Astrocyte (in vitro differentiated cells and primary cell): ENCODE measurements at regions not wholly inside any gene's neighbourhood (a gene's known extent, or its start where the extent isn't known, plus 50 kb on each side); places are given as distances from the start of the nearest gene placed in this dataset.

Source experiments
- DNase-seq: peaks from one replicate; pipeline ENCODE4 v3.0.0-alpha.2; 2010; ENCODE audit warnings: low read depth
- FAIRE-seq: peaks from 2 replicates; lab custom pipeline; 2011; peaks lifted over from hg19 to GRCh38; lab: Jason Lieb, UNC
- H2AFZ ChIP-seq: 2 replicates; pipeline ENCODE4 v1.6.0; 2012; ENCODE audit warnings: low read depth, low read length, inconsistent platforms
- H3K27ac ChIP-seq: 2 replicates; pipeline ENCODE4 v1.5.1; 2011; ENCODE audit warnings: low read depth, low read length, inconsistent platforms
- H3K27me3 ChIP-seq: 2 replicates; pipeline ENCODE4 v1.6.0; 2011; ENCODE audit warnings: low read length, inconsistent platforms; ENCODE audit not compliant: insufficient read depth
- H3K36me3 ChIP-seq: 2 replicates; pipeline ENCODE4 v1.5.1; 2011; ENCODE audit warnings: low read length, inconsistent platforms; ENCODE audit not compliant: insufficient read depth
- H3K4me1 ChIP-seq: 2 replicates; pipeline ENCODE4 v1.5.1; 2011; ENCODE audit warnings: low read length, inconsistent platforms; ENCODE audit not compliant: insufficient read depth
- H3K4me2 ChIP-seq: 2 replicates; pipeline ENCODE4 v1.6.0; 2012; ENCODE audit warnings: low read length, inconsistent platforms
- H3K4me3 ChIP-seq: 2 replicates; pipeline ENCODE4 v1.5.1; 2011; ENCODE audit warnings: low read depth, mild to moderate bottlenecking, low read length, inconsistent platforms; ENCODE audit not compliant: insufficient read depth
- H3K79me2 ChIP-seq: 2 replicates; pipeline ENCODE4 v1.6.0; 2012; ENCODE audit warnings: mild to moderate bottlenecking, low read length, inconsistent platforms; ENCODE audit not compliant: insufficient read depth
- H3K9ac ChIP-seq: 2 replicates; pipeline ENCODE4 v1.6.0; 2012; ENCODE audit warnings: mild to moderate bottlenecking, low read length, inconsistent platforms
- H3K9me3 ChIP-seq: 2 replicates; pipeline ENCODE4 v1.5.1; 2012; ENCODE audit warnings: low read depth, mild to moderate bottlenecking, low read length, inconsistent platforms; ENCODE audit not compliant: insufficient read depth
- H4K20me1 ChIP-seq: 2 replicates; pipeline ENCODE4 v1.6.0; 2012; ENCODE audit warnings: low read length, inconsistent platforms; ENCODE audit not compliant: insufficient read depth
- H3K27ac Mint-ChIP-seq: one replicate; pipeline ENCODE4 v1.8.0; 2021; ENCODE audit warnings: mild to moderate bottlenecking, mixed read lengths; ENCODE audit not compliant: unreplicated experiment
- H3K27me3 Mint-ChIP-seq: one replicate; pipeline ENCODE4 v1.8.0; 2021; ENCODE audit warnings: low read depth, mixed read lengths; ENCODE audit not compliant: unreplicated experiment
- H3K36me3 Mint-ChIP-seq: one replicate; pipeline ENCODE4 v1.8.0; 2021; ENCODE audit warnings: low read depth, mixed read lengths; ENCODE audit not compliant: unreplicated experiment
- H3K4me1 Mint-ChIP-seq: one replicate; pipeline ENCODE4 v1.8.0; 2021; ENCODE audit warnings: low read depth, mixed read lengths; ENCODE audit not compliant: unreplicated experiment
- H3K4me3 Mint-ChIP-seq: one replicate; pipeline ENCODE4 v1.8.0; 2021; ENCODE audit warnings: mild to moderate bottlenecking, moderate library complexity, mixed read lengths; ENCODE audit not compliant: unreplicated experiment
- H3K9me3 Mint-ChIP-seq: one replicate; pipeline ENCODE4 v1.8.0; 2021; ENCODE audit warnings: mild to moderate bottlenecking, mixed read lengths; ENCODE audit not compliant: unreplicated experiment
- EZH2 ChIP-seq: IDR thresholded peaks from 2 replicates; pipeline ENCODE4 v1.6.1; 2012; ENCODE audit warnings: mild to moderate bottlenecking, low read length, inconsistent platforms; ENCODE audit not compliant: insufficient read depth
- TF ChIP-seq, protein P1 (sequence below): IDR thresholded peaks from 2 replicates; pipeline ENCODE4 v1.5.1; 2011; ENCODE audit warnings: low read depth, mild to moderate bottlenecking, inconsistent platforms, low read length, moderate library complexity; ENCODE audit not compliant: insufficient read depth

DNA sequence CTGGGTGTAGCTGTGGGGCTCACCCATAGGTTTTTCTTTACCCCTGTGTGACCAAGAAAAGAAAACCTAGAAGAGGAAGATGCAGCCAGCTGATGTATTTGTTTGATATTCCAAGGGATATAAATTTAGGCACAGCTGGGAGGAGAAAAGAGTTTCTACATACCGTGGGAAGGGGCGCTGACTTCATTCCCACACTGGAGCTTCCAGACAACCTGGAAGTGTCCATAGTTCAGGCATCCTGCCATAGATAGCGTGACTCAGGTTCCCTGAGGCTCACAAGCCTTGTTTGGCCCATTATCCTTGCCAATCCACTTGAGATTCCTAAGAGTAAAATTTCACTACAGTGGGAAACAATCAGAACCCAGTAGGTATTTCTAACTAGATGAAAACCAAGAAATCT, 371.7 kb upstream of the NRP1 start:
- H3K36me3 ChIP-seq = no peaks in the 10 kb centered on the region
- H2AFZ ChIP-seq = no peak overlapping the region
- DNase-seq (peak; percentile 95), FAIRE-seq (peak; percentile 92)
- peak overlapping the region; percentile 37 for H3K9ac ChIP-seq
- Mint-ChIP-seq H3K36me3 (no peaks in the 10 kb centered on the region), H3K27ac (no peak overlapping the region), H3K9me3 (no peaks in the 10 kb centered on the region), H3K4me3 (no peak overlapping the region), H3K27me3 (peaks cover 3% of the 10 kb centered on the region), H3K4me1 (peaks cover 19% of the 10 kb centered on the region)
- no peaks in the 10 kb centered on the region for H3K27me3 ChIP-seq
- H4K20me1 ChIP-seq = no peaks in the 10 kb centered on the region
- no peaks in the 10 kb centered on the region for H3K9me3 ChIP-seq
- H3K79me2 ChIP-seq = no peaks in the 10 kb centered on the region
- H3K4me2 ChIP-seq = peak overlapping the region; percentile 13
- no peak for TF ChIP-seq EZH2
- TF ChIP-seq, protein P1, sequence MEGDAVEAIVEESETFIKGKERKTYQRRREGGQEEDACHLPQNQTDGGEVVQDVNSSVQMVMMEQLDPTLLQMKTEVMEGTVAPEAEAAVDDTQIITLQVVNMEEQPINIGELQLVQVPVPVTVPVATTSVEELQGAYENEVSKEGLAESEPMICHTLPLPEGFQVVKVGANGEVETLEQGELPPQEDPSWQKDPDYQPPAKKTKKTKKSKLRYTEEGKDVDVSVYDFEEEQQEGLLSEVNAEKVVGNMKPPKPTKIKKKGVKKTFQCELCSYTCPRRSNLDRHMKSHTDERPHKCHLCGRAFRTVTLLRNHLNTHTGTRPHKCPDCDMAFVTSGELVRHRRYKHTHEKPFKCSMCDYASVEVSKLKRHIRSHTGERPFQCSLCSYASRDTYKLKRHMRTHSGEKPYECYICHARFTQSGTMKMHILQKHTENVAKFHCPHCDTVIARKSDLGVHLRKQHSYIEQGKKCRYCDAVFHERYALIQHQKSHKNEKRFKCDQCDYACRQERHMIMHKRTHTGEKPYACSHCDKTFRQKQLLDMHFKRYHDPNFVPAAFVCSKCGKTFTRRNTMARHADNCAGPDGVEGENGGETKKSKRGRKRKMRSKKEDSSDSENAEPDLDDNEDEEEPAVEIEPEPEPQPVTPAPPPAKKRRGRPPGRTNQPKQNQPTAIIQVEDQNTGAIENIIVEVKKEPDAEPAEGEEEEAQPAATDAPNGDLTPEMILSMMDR = no peak
- H3K27ac ChIP-seq = peak overlapping the region; percentile 32
- peaks cover 16% of the 10 kb centered on the region for H3K4me1 ChIP-seq
- H3K4me3 ChIP-seq = no peak overlapping the region

- Mint-ChIP-seq H3K27me3 (no peaks in the 10 kb centered on the region), H3K27ac (peak overlapping the region; percentile 85), H3K9me3 (no peaks in the 10 kb centered on the region), H3K4me3 (no peak overlapping the region), H3K36me3 (no peaks in the 10 kb centered on the region), H3K4me1 (peaks cover 19% of the 10 kb centered on the region)
- no peaks in the 10 kb centered on the region for H3K36me3 ChIP-seq
- FAIRE-seq (no peak), DNase-seq (no peak)
- H3K27ac ChIP-seq = no peak overlapping the region
- H3K9me3 ChIP-seq = no peaks in the 10 kb centered on the region
- peak overlapping the region; percentile 18 for H2AFZ ChIP-seq
- peaks cover 16% of the 10 kb centered on the region for H3K4me1 ChIP-seq
- no peaks in the 10 kb centered on the region for H4K20me1 ChIP-seq
- H3K9ac ChIP-seq = no peak overlapping the region
- H3K4me3 ChIP-seq = no peak overlapping the region
- H3K4me2 ChIP-seq = peak overlapping the region; percentile 5
- TF ChIP-seq, protein P1 = no peak
- no peak for TF ChIP-seq EZH2
- no peaks in the 10 kb centered on the region for H3K79me2 ChIP-seq
- H3K27me3 ChIP-seq = no peaks in the 10 kb centered on the region
Measured at GRCh38 chr10:33704214-33704830, 369.9 kb upstream of the NRP1 start.

DNA sequence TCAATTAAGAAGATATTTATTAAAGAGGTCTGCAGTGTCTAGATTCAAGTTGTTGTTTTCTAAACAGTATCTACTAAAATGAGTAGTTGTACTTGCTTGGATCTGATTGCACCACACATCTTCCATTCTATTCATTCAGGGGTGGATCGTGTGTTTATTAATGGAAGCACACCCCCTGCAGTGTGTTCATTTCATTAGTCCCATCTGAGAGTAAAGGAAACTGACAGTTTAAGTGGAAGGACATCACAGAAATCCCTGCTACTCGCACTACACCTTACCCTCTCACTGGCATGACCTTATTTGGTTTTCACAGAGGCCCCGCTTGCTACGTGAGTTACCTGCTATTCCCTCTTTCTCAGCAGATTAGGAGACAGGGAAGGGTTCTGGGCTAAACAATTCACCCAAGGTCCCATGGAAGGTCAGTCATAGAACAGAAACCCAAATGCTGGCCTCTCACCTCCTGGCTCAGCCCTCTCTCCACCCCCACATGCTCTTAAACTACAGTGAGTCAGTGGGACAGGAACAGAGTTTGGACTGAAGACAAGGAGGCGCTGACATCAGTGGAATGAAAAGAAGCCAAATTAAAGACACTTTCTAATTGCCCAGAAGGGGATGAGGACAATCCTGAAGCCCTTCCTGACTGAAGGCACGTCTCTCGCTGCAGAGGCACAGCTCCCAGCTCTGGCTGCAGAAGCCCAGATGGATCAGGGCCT, 369.2 kb upstream of the NRP1 start:
- TF ChIP-seq, protein P1 = no peak
- no peak for TF ChIP-seq EZH2
- H3K4me3 ChIP-seq = no peak overlapping the region
- no peaks in the 10 kb centered on the region for H3K79me2 ChIP-seq
- H4K20me1 ChIP-seq = no peaks in the 10 kb centered on the region
- no peaks in the 10 kb centered on the region for H3K27me3 ChIP-seq
- no peaks in the 10 kb centered on the region for H3K9me3 Mint-ChIP-seq
- no peak overlapping the region for H3K9ac ChIP-seq
- peaks cover 16% of the 10 kb centered on the region for H3K4me1 ChIP-seq
- no peak overlapping the region for H3K27ac ChIP-seq
- no peaks in the 10 kb centered on the region for H3K36me3 ChIP-seq
- H2AFZ ChIP-seq = peak overlapping the region; percentile 18
- no peak overlapping the region for H3K4me3 Mint-ChIP-seq
- no peaks in the 10 kb centered on the region for H3K9me3 ChIP-seq
- DNase-seq = peak; percentile 73
- peaks cover 19% of the 10 kb centered on the region for H3K4me1 Mint-ChIP-seq
- H3K36me3 Mint-ChIP-seq = no peaks in the 10 kb centered on the region
- no peaks in the 10 kb centered on the region for H3K27me3 Mint-ChIP-seq
- no peak overlapping the region for H3K27ac Mint-ChIP-seq
- peak overlapping the region; percentile 5 for H3K4me2 ChIP-seq
- peak; percentile 39 for FAIRE-seq
